ENCODE measurements at regions not wholly inside any gene's neighbourhood (a gene's known extent, or its start where the extent isn't known, plus 50 kb on each side); places are given as distances from the start of the nearest gene placed in this dataset.

DNA sequence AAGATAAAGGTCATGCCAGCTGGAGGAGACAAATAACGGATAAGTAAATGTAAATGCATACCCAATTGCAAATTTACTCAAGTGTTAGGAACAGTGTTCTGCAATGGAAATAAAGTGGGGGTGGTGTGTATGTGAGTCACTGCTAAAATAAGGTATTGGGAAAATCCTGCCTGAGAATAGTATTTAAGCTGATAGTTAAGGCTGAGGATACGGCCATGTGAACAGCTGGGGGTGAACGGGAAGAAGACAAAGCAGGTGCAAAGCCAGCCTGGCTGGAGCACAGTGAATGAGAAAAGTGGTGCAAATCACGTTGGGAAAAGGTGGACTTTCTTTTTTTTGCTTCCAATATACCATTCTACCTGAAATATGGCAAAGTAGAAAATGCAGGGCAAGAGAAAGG lies 242.4 kb upstream of the SLC10A2 start:
- ATAC-seq (replicated peaks in 1 of 4) = no peak
- peaks cover 0 to 15% (median 8%) of the 10 kb centered on the region in 3 donors for H3K9me3 Mint-ChIP-seq
- DNase-seq = no peak

DNA sequence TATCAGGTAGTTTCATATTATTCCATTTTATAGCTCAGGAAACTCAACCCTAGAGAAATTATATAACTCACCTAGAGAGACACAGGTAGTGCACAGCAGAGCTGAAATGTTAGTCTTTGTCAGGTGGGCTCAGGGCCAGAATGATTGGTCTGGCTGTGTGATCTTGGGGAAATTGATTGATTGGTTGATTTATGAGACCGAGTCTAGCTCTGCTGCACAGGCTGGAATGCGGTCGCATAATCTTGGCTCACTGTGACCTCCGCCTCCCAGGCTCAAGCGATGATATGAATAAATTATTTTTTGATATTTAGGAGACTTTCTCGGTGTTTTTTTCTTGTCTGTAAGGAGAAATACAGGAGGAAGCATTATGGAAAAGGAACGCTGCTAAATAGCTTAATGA lies 239.9 kb upstream of the SLC10A2 start:
- H3K27ac ChIP-seq (ENCODE audit: low read length) = no peak overlapping the region
- H3K4me3 ChIP-seq (ENCODE audit: control insufficient read depth in 1 of 2, extremely low read depth in 1 of 2, low read length in 1 of 2) = no peak overlapping the region
- Mint-ChIP-seq H3K4me3 (no peak overlapping the region), H3K36me3 (no peaks in the 10 kb centered on the region), H3K9me3 (peaks cover 0 to 14% (median 8%) of the 10 kb centered on the region in 3 donors), H3K4me1 (no peaks in the 10 kb centered on the region), H3K27me3 (no peaks in the 10 kb centered on the region), H3K27ac (no peak overlapping the region)
- no peaks in the 10 kb centered on the region for H3K4me1 ChIP-seq (ENCODE audit: control insufficient read depth in 1 of 2, extremely low read depth in 1 of 2, insufficient read depth in 2 of 2, low read length in 2 of 2)
- H3K27me3 ChIP-seq (replicated peaks in 1 of 2; ENCODE audit: control insufficient read depth in 2 of 2, extremely low read depth in 1 of 2, insufficient read depth in 2 of 2, low read length in 1 of 2) = no peaks in the 10 kb centered on the region
- H3K36me3 ChIP-seq (ENCODE audit: control insufficient read depth in 2 of 2, extremely low read depth in 1 of 2, insufficient read depth in 1 of 2, low read length in 1 of 2) = no peaks in the 10 kb centered on the region
- no peak for DNase-seq
- no peak for ATAC-seq (replicated peaks in 1 of 4)
- no peaks in the 10 kb centered on the region for H3K9me3 ChIP-seq
- WGBS (ENCODE audit: insufficient coverage) = 87% methylated on average over 7 of the region's 7 CpGs
- ChIA-PET CTCF (no interaction called here), POLR2A (no interaction called here)

More for the DNA sequence above, 242.4 kb upstream of the SLC10A2 start:
- Histone ChIP-seq H3K27ac (ENCODE audit: low read length) (no peak overlapping the region), H3K36me3 (ENCODE audit: control insufficient read depth in 2 of 2, extremely low read depth in 1 of 2, insufficient read depth in 1 of 2, low read length in 1 of 2) (no peaks in the 10 kb centered on the region), H3K9me3 (no peaks in the 10 kb centered on the region), H3K4me1 (ENCODE audit: control insufficient read depth in 1 of 2, extremely low read depth in 1 of 2, insufficient read depth in 2 of 2, low read length in 2 of 2) (no peaks in the 10 kb centered on the region), H3K27me3 (replicated peaks in 1 of 2; ENCODE audit: control insufficient read depth in 2 of 2, extremely low read depth in 1 of 2, insufficient read depth in 2 of 2, low read length in 1 of 2) (no peaks in the 10 kb centered on the region), H3K4me3 (ENCODE audit: control insufficient read depth in 1 of 2, extremely low read depth in 1 of 2, low read length in 1 of 2) (no peak overlapping the region)
- CTCF ChIA-PET = no interaction called here
- H3K4me1 Mint-ChIP-seq = no peaks in the 10 kb centered on the region
- H3K4me3 Mint-ChIP-seq = no peak overlapping the region
- no peaks in the 10 kb centered on the region for H3K27me3 Mint-ChIP-seq
- no peak overlapping the region for H3K27ac Mint-ChIP-seq
- no peaks in the 10 kb centered on the region for H3K36me3 Mint-ChIP-seq
- WGBS (ENCODE audit: insufficient coverage) = 79% methylated on average over 2 of the region's 4 CpGs
- POLR2A ChIA-PET = no interaction called here

DNA sequence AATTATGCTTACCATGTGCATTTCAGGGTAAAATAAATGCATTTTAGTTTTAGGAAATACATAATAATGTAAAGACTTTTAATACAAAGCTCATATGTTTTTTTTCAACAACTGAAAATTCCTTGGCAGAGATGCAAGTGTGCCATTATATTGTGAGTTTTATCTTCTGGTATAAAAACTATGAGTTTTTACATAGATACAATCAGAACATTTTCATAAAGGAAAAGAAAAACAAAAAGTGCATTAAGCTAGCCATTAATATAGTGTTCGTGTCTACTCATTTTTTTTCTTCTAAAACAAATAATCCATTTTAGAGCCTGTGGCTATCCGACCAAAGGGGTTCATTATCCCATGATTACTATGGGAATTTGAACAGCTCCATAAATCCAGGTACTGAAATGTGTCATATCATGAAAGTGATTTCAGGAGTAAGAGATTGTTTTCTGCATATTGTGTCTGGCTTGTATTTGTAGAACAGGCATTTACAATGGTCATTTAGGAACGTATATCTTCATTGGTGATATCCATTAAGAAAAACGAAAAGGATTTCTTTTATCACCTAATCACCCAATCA lies 236.9 kb upstream of the SLC10A2 start:
- H3K4me1 ChIP-seq (ENCODE audit: control insufficient read depth in 1 of 2, extremely low read depth in 1 of 2, insufficient read depth in 2 of 2, low read length in 2 of 2) = no peaks in the 10 kb centered on the region
- no peaks in the 10 kb centered on the region for H3K27me3 ChIP-seq (replicated peaks in 1 of 2; ENCODE audit: control insufficient read depth in 2 of 2, extremely low read depth in 1 of 2, insufficient read depth in 2 of 2, low read length in 1 of 2)
- H3K27ac ChIP-seq (ENCODE audit: low read length) = no peak overlapping the region
- Mint-ChIP-seq H3K27ac (no peak overlapping the region), H3K9me3 (peaks cover 0 to 2% (median 1%) of the 10 kb centered on the region in 3 donors), H3K4me1 (no peaks in the 10 kb centered on the region), H3K27me3 (no peaks in the 10 kb centered on the region), H3K36me3 (no peaks in the 10 kb centered on the region), H3K4me3 (no peak overlapping the region)
- ATAC-seq (replicated peaks in 1 of 4) (no peak), DNase-seq (no peak)
- no peaks in the 10 kb centered on the region for H3K36me3 ChIP-seq (ENCODE audit: control insufficient read depth in 2 of 2, extremely low read depth in 1 of 2, insufficient read depth in 1 of 2, low read length in 1 of 2)
- H3K9me3 ChIP-seq = no peaks in the 10 kb centered on the region
- H3K4me3 ChIP-seq (ENCODE audit: control insufficient read depth in 1 of 2, extremely low read depth in 1 of 2, low read length in 1 of 2) = no peak overlapping the region
- CTCF ChIA-PET = no interaction called here
- WGBS (ENCODE audit: insufficient coverage) = no CpG with 5 or more reads among the region's 4 CpGs
- POLR2A ChIA-PET = no interaction called here

DNA sequence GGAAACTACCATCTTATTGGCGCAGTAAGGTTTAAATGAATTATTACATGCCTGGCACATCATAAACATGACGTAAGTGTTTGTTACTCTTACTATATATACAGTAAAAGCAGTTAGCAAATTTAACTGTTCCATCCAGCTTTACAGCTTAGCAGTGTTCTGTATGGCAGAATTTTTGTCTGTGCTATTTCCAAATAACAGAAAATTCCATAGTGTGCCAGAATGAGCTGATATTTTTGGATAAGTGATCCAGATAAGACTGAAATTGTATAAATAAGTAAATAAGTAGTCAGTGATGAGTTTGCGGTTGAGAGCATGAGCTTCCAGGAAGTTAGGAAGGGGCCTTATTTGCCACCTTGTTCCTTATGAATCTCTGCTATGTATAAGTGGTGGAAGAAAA lies 236.5 kb upstream of the SLC10A2 start:
- no CpG with 5 or more reads among the region's 3 CpGs for WGBS (ENCODE audit: insufficient coverage)
- no peak overlapping the region for H3K27ac Mint-ChIP-seq
- CTCF ChIA-PET = no interaction called here

DNA sequence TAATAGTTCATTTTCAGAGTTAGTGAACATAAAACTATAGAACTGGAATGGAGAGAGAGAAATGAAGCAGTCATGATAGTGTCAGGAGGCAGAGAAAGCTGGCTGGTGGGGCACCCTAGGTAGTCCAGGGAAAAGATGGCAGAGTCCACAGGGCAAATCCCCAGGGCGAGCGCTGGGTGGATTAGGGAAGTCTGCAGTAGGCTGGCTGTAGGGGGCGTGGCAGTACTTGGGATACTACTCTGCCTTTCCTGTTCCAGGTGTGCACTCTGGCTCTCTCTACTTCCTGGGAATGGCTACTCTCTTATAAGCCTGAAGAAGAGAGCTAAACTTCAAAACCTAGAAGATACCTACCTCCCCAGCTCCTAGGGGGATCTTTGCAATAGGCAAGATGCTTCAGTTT lies 232.9 kb upstream of the SLC10A2 start:
- peaks cover 0 to 12% (median 8%) of the 10 kb centered on the region in 3 donors for H3K9me3 Mint-ChIP-seq
- 100% methylated on average over 2 of the region's 3 CpGs for WGBS (ENCODE audit: insufficient coverage)
- no peaks in the 10 kb centered on the region for H3K27me3 ChIP-seq (replicated peaks in 1 of 2; ENCODE audit: control insufficient read depth in 2 of 2, extremely low read depth in 1 of 2, insufficient read depth in 2 of 2, low read length in 1 of 2)
- no peaks in the 10 kb centered on the region for H3K9me3 ChIP-seq
- DNase-seq (no peak), ATAC-seq (replicated peaks in 1 of 4) (no peak)
- H3K36me3 Mint-ChIP-seq = no peaks in the 10 kb centered on the region
- no peak overlapping the region for H3K27ac ChIP-seq (ENCODE audit: low read length)
- POLR2A ChIA-PET = no interaction called here
- H3K4me3 ChIP-seq (ENCODE audit: control insufficient read depth in 1 of 2, extremely low read depth in 1 of 2, low read length in 1 of 2) = no peak overlapping the region
- no peaks in the 10 kb centered on the region for H3K36me3 ChIP-seq (ENCODE audit: control insufficient read depth in 2 of 2, extremely low read depth in 1 of 2, insufficient read depth in 1 of 2, low read length in 1 of 2)
- no peak overlapping the region for H3K27ac Mint-ChIP-seq
- H3K27me3 Mint-ChIP-seq = no peaks in the 10 kb centered on the region
- CTCF ChIA-PET = no interaction called here
- H3K4me1 ChIP-seq (ENCODE audit: control insufficient read depth in 1 of 2, extremely low read depth in 1 of 2, insufficient read depth in 2 of 2, low read length in 2 of 2) = no peaks in the 10 kb centered on the region
- no peak overlapping the region for H3K4me3 Mint-ChIP-seq
- H3K4me1 Mint-ChIP-seq = no peaks in the 10 kb centered on the region

More for the DNA sequence above, 236.5 kb upstream of the SLC10A2 start:
- Histone ChIP-seq H3K9me3 (no peaks in the 10 kb centered on the region), H3K36me3 (ENCODE audit: control insufficient read depth in 2 of 2, extremely low read depth in 1 of 2, insufficient read depth in 1 of 2, low read length in 1 of 2) (no peaks in the 10 kb centered on the region), H3K4me1 (ENCODE audit: control insufficient read depth in 1 of 2, extremely low read depth in 1 of 2, insufficient read depth in 2 of 2, low read length in 2 of 2) (no peaks in the 10 kb centered on the region), H3K27ac (ENCODE audit: low read length) (no peak overlapping the region), H3K4me3 (ENCODE audit: control insufficient read depth in 1 of 2, extremely low read depth in 1 of 2, low read length in 1 of 2) (no peak overlapping the region), H3K27me3 (replicated peaks in 1 of 2; ENCODE audit: control insufficient read depth in 2 of 2, extremely low read depth in 1 of 2, insufficient read depth in 2 of 2, low read length in 1 of 2) (no peaks in the 10 kb centered on the region)
- no peaks in the 10 kb centered on the region for H3K9me3 Mint-ChIP-seq
- no peaks in the 10 kb centered on the region for H3K36me3 Mint-ChIP-seq
- no peak overlapping the region for H3K4me3 Mint-ChIP-seq
- DNase-seq = no peak
- H3K27me3 Mint-ChIP-seq = no peaks in the 10 kb centered on the region
- H3K4me1 Mint-ChIP-seq = no peaks in the 10 kb centered on the region
- no peak for ATAC-seq (replicated peaks in 1 of 4)
- POLR2A ChIA-PET = no interaction called here

DNA sequence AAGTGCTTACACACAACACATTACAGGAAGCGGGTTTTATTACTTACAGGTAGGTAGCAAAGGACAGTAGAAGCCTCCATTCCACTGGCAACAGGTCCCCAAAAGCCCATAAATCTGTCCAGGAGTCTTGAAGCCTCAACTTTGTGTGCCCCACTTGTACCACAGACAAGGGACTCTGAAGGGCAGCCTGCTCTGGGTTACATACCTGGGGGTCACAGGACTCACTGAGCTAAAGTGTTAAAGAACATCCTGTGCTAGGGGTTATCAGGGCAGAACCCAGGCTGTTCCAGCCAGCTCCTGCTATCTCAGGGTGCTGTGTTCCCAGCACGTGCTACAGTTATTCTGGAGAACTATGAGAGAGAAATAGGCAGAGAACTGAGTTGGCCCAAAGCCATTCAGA lies 230.9 kb upstream of the SLC10A2 start:
- ChIA-PET POLR2A (no interaction called here), CTCF (no interaction called here)
- Mint-ChIP-seq H3K4me1 (no peaks in the 10 kb centered on the region), H3K9me3 (peaks cover 0 to 12% (median 8%) of the 10 kb centered on the region in 3 donors), H3K27me3 (no peaks in the 10 kb centered on the region), H3K4me3 (no peak overlapping the region), H3K27ac (no peak overlapping the region), H3K36me3 (no peaks in the 10 kb centered on the region)
- Histone ChIP-seq H3K9me3 (no peaks in the 10 kb centered on the region), H3K27ac (ENCODE audit: low read length) (no peak overlapping the region), H3K4me1 (ENCODE audit: control insufficient read depth in 1 of 2, extremely low read depth in 1 of 2, insufficient read depth in 2 of 2, low read length in 2 of 2) (no peaks in the 10 kb centered on the region), H3K36me3 (ENCODE audit: control insufficient read depth in 2 of 2, extremely low read depth in 1 of 2, insufficient read depth in 1 of 2, low read length in 1 of 2) (no peaks in the 10 kb centered on the region), H3K27me3 (replicated peaks in 1 of 2; ENCODE audit: control insufficient read depth in 2 of 2, extremely low read depth in 1 of 2, insufficient read depth in 2 of 2, low read length in 1 of 2) (no peaks in the 10 kb centered on the region), H3K4me3 (ENCODE audit: control insufficient read depth in 1 of 2, extremely low read depth in 1 of 2, low read length in 1 of 2) (no peak overlapping the region)
- ATAC-seq (replicated peaks in 1 of 4) = no peak
- no CpG with 5 or more reads among the region's 2 CpGs for WGBS (ENCODE audit: insufficient coverage)
- no peak for DNase-seq
